Mucosa of descending colon (tissue), 3 donors: ENCODE measurements at regions not wholly inside any gene's neighbourhood (a gene's known extent, or its start where the extent isn't known, plus 50 kb on each side); places are given as distances from the start of the nearest gene placed in this dataset.

Experiments
- ATAC-seq: fragments of 200-7000 bp; cut with Tn5 transposase; one replicate; pipeline ENCODE4 v1.9.1; 2020; ENCODE audit warnings: mild to moderate bottlenecking, moderate library complexity
- DNase-seq, 3 donors: peaks; one replicate each; pipeline ENCODE4 v3.0.0-alpha.2; 2020
- H3K36me3 ChIP-seq: fragments of 200-600 bp; one replicate; pipeline ENCODE4 v1.8.0; 2021; ENCODE audit warnings: low read depth, mild to moderate bottlenecking
- H3K4me1 ChIP-seq: fragments of 200-600 bp; one replicate; pipeline ENCODE4 v1.8.0; 2021; ENCODE audit warnings: low read depth, mild to moderate bottlenecking
- H3K4me3 ChIP-seq: fragments of 200-600 bp; one replicate; pipeline ENCODE4 v1.8.0; 2021; ENCODE audit warnings: mild to moderate bottlenecking
- H3K9me3 ChIP-seq: fragments of 200-600 bp; one replicate; pipeline ENCODE4 v1.8.0; 2021; ENCODE audit warnings: mild to moderate bottlenecking
- CTCF ChIP-seq: fragments of 200-600 bp; IDR thresholded peaks from one replicate; pipeline ENCODE4 v1.8.0; 2022; ENCODE audit warnings: antibody characterized with exemption, mild to moderate bottlenecking
- intact Hi-C, 2 donors: fragments of 100-400 bp; cut with DNase I in 1 of 2; cut with micrococcal nuclease in 1 of 2; formaldehyde crosslinking; loops; one replicate each; pipeline versions ENCODE4 v1.11.0 to v1.11.1; 2022; cut with DNase I, micrococcal nuclease
- donor health status: DM: no; HTN: no; CAD: no; lungs with moderate emphysema.
- donor health status: DM: no; HTN: no; CAD: no.
- donor health status: DM: no; HTN: yes; CAD: no.

GRCh38 chr2:56021579-56021978 lies 98.0 kb upstream of the EFEMP1 start:
- intact Hi-C loops = no loop called here
- TF ChIP-seq CTCF = no peak
- H3K4me1 ChIP-seq = no peaks in the 10 kb centered on the region
- H3K4me3 ChIP-seq = no peak overlapping the region
- H3K36me3 ChIP-seq = no peaks in the 10 kb centered on the region
- DNase-seq = no peak
- no peaks in the 10 kb centered on the region for H3K9me3 ChIP-seq
- ATAC-seq = no peak

- intact Hi-C loops = no loop called here
- TF ChIP-seq CTCF = no peak
- Histone ChIP-seq H3K9me3 (no peaks in the 10 kb centered on the region), H3K4me3 (no peak overlapping the region), H3K36me3 (no peaks in the 10 kb centered on the region), H3K4me1 (no peaks in the 10 kb centered on the region)
- DNase-seq (no peak), ATAC-seq (no peak)
Measured at GRCh38 chr2:56025469-56026193, 102.0 kb upstream of the EFEMP1 start.

- no peak overlapping the region for H3K4me3 ChIP-seq
- H3K9me3 ChIP-seq = no peaks in the 10 kb centered on the region
- DNase-seq (no peak), ATAC-seq (no peak)
- intact Hi-C loops = no loop called here
- H3K4me1 ChIP-seq = no peaks in the 10 kb centered on the region
- no peaks in the 10 kb centered on the region for H3K36me3 ChIP-seq
- no peak for TF ChIP-seq CTCF
Measured at GRCh38 chr2:56026828-56027227, 103.2 kb upstream of the EFEMP1 start.

- Histone ChIP-seq H3K36me3 (no peaks in the 10 kb centered on the region), H3K4me3 (no peak overlapping the region), H3K4me1 (no peaks in the 10 kb centered on the region), H3K9me3 (no peaks in the 10 kb centered on the region)
- intact Hi-C loops = no loop called here
- ATAC-seq = no peak
- no peak for TF ChIP-seq CTCF
- no peak for DNase-seq
Measured at GRCh38 chr2:56030062-56030461, 106.5 kb upstream of the EFEMP1 start.

- Histone ChIP-seq H3K4me1 (no peaks in the 10 kb centered on the region), H3K9me3 (no peaks in the 10 kb centered on the region), H3K4me3 (no peak overlapping the region), H3K36me3 (no peaks in the 10 kb centered on the region)
- no peak for DNase-seq
- intact Hi-C loops = no loop called here
- no peak for TF ChIP-seq CTCF
- no peak for ATAC-seq
Measured at GRCh38 chr2:56030901-56031300, 107.3 kb upstream of the EFEMP1 start.

GRCh38 chr2:56034258-56034657 lies 110.7 kb upstream of the EFEMP1 start:
- no peak for TF ChIP-seq CTCF
- no peaks in the 10 kb centered on the region for H3K4me1 ChIP-seq
- H3K36me3 ChIP-seq = no peaks in the 10 kb centered on the region
- H3K9me3 ChIP-seq = no peaks in the 10 kb centered on the region
- H3K4me3 ChIP-seq = no peak overlapping the region
- ATAC-seq (no peak), DNase-seq (no peak)
- intact Hi-C loops = no loop called here
